Panc1 (cell line): ENCODE measurements at regions not wholly inside any gene's neighbourhood (a gene's known extent, or its start where the extent isn't known, plus 50 kb on each side); places are given as distances from the start of the nearest gene placed in this dataset.

Experiments
- ATAC-seq: fragments of 200-7000 bp; cut with Tn5 transposase; 2 replicates; pipeline ENCODE4 v1.9.1; 2020; ENCODE audit warnings: mild to moderate bottlenecking, moderate library complexity
- BruUV-seq: library from RNA; stranded (reverse); fragments of 400-500 nt; replicated peaks from 2 replicates; lab custom pipeline; 2021; lab: Mats Ljungman, UMichigan
- CTCF ChIA-PET: fragments of 300-600 bp; sonication (Branson Sonifier 250); formaldehyde crosslinking; loops from one replicate; lab custom pipeline; 2022; ENCODE audit warnings: antibody characterized with exemption; lab: Charles Lee
- POLR2A ChIA-PET: fragments of 300-600 bp; sonication (Branson Sonifier 250); formaldehyde crosslinking; loops from one replicate; lab custom pipeline; 2022; ENCODE audit warnings: antibody characterized with exemption; lab: Charles Lee
- DNase-seq: peaks from one replicate; pipeline ENCODE4 v3.0.0-alpha.2; 2010; ENCODE audit warnings: low read depth, low spot score
- H3K27ac ChIP-seq: 2 replicates; pipeline ENCODE4 v1.5.1; 2011; ENCODE audit warnings: mild to moderate bottlenecking, low read length, inconsistent platforms
- H3K27me3 ChIP-seq: fragments of 200-500 bp; sonication (Bioruptor generic); 2 replicates; pipeline ENCODE4 v1.6.0; 2014; ENCODE audit warnings: low read length, inconsistent platforms; ENCODE audit not compliant: control insufficient read depth, insufficient read depth
- H3K36me3 ChIP-seq: fragments of 200-500 bp; sonication (Bioruptor generic); 2 replicates; pipeline ENCODE4 v1.5.1; 2014; ENCODE audit warnings: inconsistent platforms, mild to moderate bottlenecking, low read length, moderate library complexity; ENCODE audit not compliant: control insufficient read depth, insufficient read depth
- H3K4me1 ChIP-seq: 2 replicates; pipeline ENCODE4 v1.5.1; 2011; ENCODE audit warnings: inconsistent platforms, mild to moderate bottlenecking, low read length, moderate library complexity; ENCODE audit not compliant: control insufficient read depth, insufficient read depth
- H3K4me3 ChIP-seq, 2 experiments: 2 replicates each; pipeline ENCODE4 v1.5.1; 2011 to 2012; ENCODE audit warnings: low read depth in 2 of 2, low read length in 2 of 2, mild to moderate bottlenecking in 2 of 2, inconsistent platforms in 1 of 2, moderate library complexity in 1 of 2
- H3K9me3 ChIP-seq: fragments of 200-500 bp; sonication (Bioruptor generic); 2 replicates; pipeline ENCODE4 v1.5.1; 2014; ENCODE audit warnings: low read depth, mild to moderate bottlenecking, inconsistent platforms, low read length, moderate library complexity; ENCODE audit not compliant: control insufficient read depth, insufficient read depth
- CTCF ChIP-seq: fragments of 450-650 bp; IDR thresholded peaks from 2 replicates; pipeline ENCODE4 v1.5.1; 2017; ENCODE audit warnings: mild to moderate bottlenecking
- POLR2AphosphoS5 ChIP-seq: IDR thresholded peaks from 2 replicates; pipeline ENCODE4 v1.6.1; 2012; ENCODE audit warnings: mild to moderate bottlenecking, low read depth, low read length, moderate library complexity
- SIN3A ChIP-seq: IDR thresholded peaks from 2 replicates; pipeline ENCODE4 v1.6.1; 2012; ENCODE audit warnings: low read depth, mild to moderate bottlenecking, low read length, moderate library complexity, borderline replicate concordance; ENCODE audit not compliant: insufficient read depth
- TCF7L2 ChIP-seq: IDR thresholded peaks from 2 replicates; pipeline ENCODE4 v1.6.1; 2011; ENCODE audit warnings: mild to moderate bottlenecking, low read depth, low read length, inconsistent platforms
- in situ Hi-C: cut with HindIII; loops from 2 replicates; pipeline ENCODE4 v1.10.0; 2016; ENCODE audit warnings: low sequenced_read_pairs, low pct_unique_long_range_greater_than_20kb
- intact Hi-C: fragments of 100-400 bp; cut with micrococcal nuclease; formaldehyde crosslinking; loops from one replicate; pipeline ENCODE4 v1.10.0; 2022; ENCODE audit not compliant: unreplicated experiment
- TF ChIP-seq, protein P1 (sequence below), 2 experiments: IDR thresholded peaks; 2 replicates each; pipeline ENCODE4 v1.6.1; 2011 to 2012; ENCODE audit warnings: low read depth in 2 of 2, control low read depth in 1 of 2, low read length in 1 of 2, mild to moderate bottlenecking in 1 of 2, moderate library complexity in 1 of 2; ENCODE audit not compliant: insufficient read depth in 1 of 2

GRCh38 chr5:135255461-135256178 lies 143.4 kb downstream of the MACROH2A1 start:
- in situ Hi-C loops, result no loop called here
- H3K36me3 ChIP-seq, result no peaks in the 10 kb centered on the region
- peaks cover 4% of the 10 kb centered on the region; the same call in 1 of the 2 replicates for H3K9me3 ChIP-seq
- 0 out of 2 replicates have a peak, but pooled peaks cover 2% of the 10 kb centered on the region for H3K27me3 ChIP-seq
- H3K4me3 ChIP-seq, result no peak overlapping the region
- TF ChIP-seq TCF7L2 (no peak), SIN3A (no peak)
- TF ChIP-seq, protein P1, sequence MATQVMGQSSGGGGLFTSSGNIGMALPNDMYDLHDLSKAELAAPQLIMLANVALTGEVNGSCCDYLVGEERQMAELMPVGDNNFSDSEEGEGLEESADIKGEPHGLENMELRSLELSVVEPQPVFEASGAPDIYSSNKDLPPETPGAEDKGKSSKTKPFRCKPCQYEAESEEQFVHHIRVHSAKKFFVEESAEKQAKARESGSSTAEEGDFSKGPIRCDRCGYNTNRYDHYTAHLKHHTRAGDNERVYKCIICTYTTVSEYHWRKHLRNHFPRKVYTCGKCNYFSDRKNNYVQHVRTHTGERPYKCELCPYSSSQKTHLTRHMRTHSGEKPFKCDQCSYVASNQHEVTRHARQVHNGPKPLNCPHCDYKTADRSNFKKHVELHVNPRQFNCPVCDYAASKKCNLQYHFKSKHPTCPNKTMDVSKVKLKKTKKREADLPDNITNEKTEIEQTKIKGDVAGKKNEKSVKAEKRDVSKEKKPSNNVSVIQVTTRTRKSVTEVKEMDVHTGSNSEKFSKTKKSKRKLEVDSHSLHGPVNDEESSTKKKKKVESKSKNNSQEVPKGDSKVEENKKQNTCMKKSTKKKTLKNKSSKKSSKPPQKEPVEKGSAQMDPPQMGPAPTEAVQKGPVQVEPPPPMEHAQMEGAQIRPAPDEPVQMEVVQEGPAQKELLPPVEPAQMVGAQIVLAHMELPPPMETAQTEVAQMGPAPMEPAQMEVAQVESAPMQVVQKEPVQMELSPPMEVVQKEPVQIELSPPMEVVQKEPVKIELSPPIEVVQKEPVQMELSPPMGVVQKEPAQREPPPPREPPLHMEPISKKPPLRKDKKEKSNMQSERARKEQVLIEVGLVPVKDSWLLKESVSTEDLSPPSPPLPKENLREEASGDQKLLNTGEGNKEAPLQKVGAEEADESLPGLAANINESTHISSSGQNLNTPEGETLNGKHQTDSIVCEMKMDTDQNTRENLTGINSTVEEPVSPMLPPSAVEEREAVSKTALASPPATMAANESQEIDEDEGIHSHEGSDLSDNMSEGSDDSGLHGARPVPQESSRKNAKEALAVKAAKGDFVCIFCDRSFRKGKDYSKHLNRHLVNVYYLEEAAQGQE (IDR thresholded peaks at IDR 0.05; ENCODE audit: insufficient read depth in 1 of 2, low read depth in 2 of 2, low read length in 1 of 2), result no peak
- no peak for DNase-seq
- ChIA-PET POLR2A (interaction anchor here (0.5 kb wide), 1 partner anchor 438 kb away, joined by 5 read pairs; no protein-coding TSS in a partner anchor), CTCF (no interaction called here)
- intact Hi-C loops, result no loop called here
- BruUV-seq, result no TSS peak
- H3K27ac ChIP-seq, result no peak overlapping the region
- peak; percentile 73 for ATAC-seq
- no peaks in the 10 kb centered on the region for H3K4me1 ChIP-seq

- Histone ChIP-seq H3K36me3 (no peaks in the 10 kb centered on the region), H3K4me1 (no peaks in the 10 kb centered on the region), H3K27me3 (0 out of 2 replicates have a peak, but pooled peaks cover 2% of the 10 kb centered on the region), H3K9me3 (peaks cover 4% of the 10 kb centered on the region; the same call in 1 of the 2 replicates), H3K27ac (no peak overlapping the region), H3K4me3 (no peak overlapping the region)
- intact Hi-C loops, result no loop called here
- ATAC-seq (no peak), DNase-seq (no peak)
- ChIA-PET POLR2A (interaction anchor here (0.6 kb wide), 1 partner anchor 15 kb away, joined by 3 read pairs; no protein-coding TSS in a partner anchor), CTCF (no interaction called here)
- no peak for TF ChIP-seq CTCF
- TF ChIP-seq, protein P1 (IDR thresholded peaks at IDR 0.05; ENCODE audit: insufficient read depth in 1 of 2, low read depth in 2 of 2, low read length in 1 of 2), result no peak
- TF ChIP-seq POLR2AphosphoS5, result no peak
- TF ChIP-seq TCF7L2, result no peak
- no peak for TF ChIP-seq SIN3A
- BruUV-seq, result no TSS peak
- in situ Hi-C loops, result no loop called here
Observed at GRCh38 chr5:135254183-135254582, 144.8 kb downstream of the MACROH2A1 start.
